ENCODE measurements at regions not wholly inside any gene's neighbourhood (a gene's known extent, or its start where the extent isn't known, plus 50 kb on each side); places are given as distances from the start of the nearest gene placed in this dataset.

- H3K23ac ChIP-seq (ENCODE audit: insufficient read length): no peak overlapping the region
- H2AFZ ChIP-seq (ENCODE audit: low read length): no peak overlapping the region
- no peaks in the 10 kb centered on the region for H3K79me1 ChIP-seq (ENCODE audit: low read depth, low read length)
- H3K9ac ChIP-seq (replicated peaks in 1 of 4; ENCODE audit: extremely low read depth in 1 of 4, low read depth in 3 of 4, low read length in 3 of 4): no peak overlapping the region
- H3K18ac ChIP-seq (ENCODE audit: extremely low read depth, low read length): no peak overlapping the region
- H3K79me2 ChIP-seq (ENCODE audit: control insufficient read depth in 1 of 2, insufficient read depth in 2 of 2, low read length in 2 of 2): no peaks in the 10 kb centered on the region
- H2BK120ac ChIP-seq (replicated peaks; ENCODE audit: low read depth, low read length): no peak overlapping the region
- no peak overlapping the region for H3K27ac ChIP-seq (ENCODE audit: low read depth, low read length)
- 87% methylated on average over 19 of the region's 19 CpGs; no CpG with 5 or more reads in 1 of the 2 experiments for WGBS, 2 experiments (ENCODE audit: extremely low coverage in 1 of 2, insufficient coverage in 1 of 2, insufficient read length in 1 of 2, insufficient replicate concordance in 2 of 2, low coverage in 1 of 2, low lambda C conversion rate in 2 of 2, missing lambda C conversion rate in 1 of 2)
- H2BK5ac ChIP-seq (ENCODE audit: low read depth, low read length): no peak overlapping the region
- H3K4me2 ChIP-seq (ENCODE audit: insufficient read depth in 1 of 2, low read depth in 2 of 2, low read length in 2 of 2): no peak overlapping the region
- FAIRE-seq (no peak), DNase-seq (ENCODE audit: low read depth in 1 of 2, low spot score in 2 of 2) (no peak)
- CTCF ChIA-PET (ENCODE audit: partially characterized antibody): interaction anchor here (1.2 kb wide), 1 partner anchor 37 kb away, joined by 3 read pairs; no protein-coding TSS in a partner anchor
- no peak overlapping the region for H2BK20ac ChIP-seq (ENCODE audit: low read length)
- H3K27me3 ChIP-seq (replicated peaks in 1 of 4; ENCODE audit: control insufficient read depth in 3 of 4, extremely low read depth in 1 of 4, insufficient read depth in 3 of 4, low read length in 3 of 4): no peaks in the 10 kb centered on the region
- no peak overlapping the region for H3K14ac ChIP-seq (ENCODE audit: insufficient read length)
- POLR2A ChIA-PET (ENCODE audit: partially characterized antibody): interaction anchor here (1.7 kb wide), 1 partner anchor 143 kb away, joined by 3 read pairs; no protein-coding TSS in a partner anchor
- H2BK15ac ChIP-seq (ENCODE audit: low read length): no peak overlapping the region
- H4K5ac ChIP-seq (ENCODE audit: insufficient read length, low read depth, low read length): no peak overlapping the region
- no peaks in the 10 kb centered on the region for H3K23me2 ChIP-seq (ENCODE audit: low read depth, low read length)
- H3K4ac ChIP-seq (replicated peaks; ENCODE audit: insufficient read length, low read depth, low read length): no peak overlapping the region
- no peak overlapping the region for H2BK12ac ChIP-seq (ENCODE audit: low read depth, low read length)
- no peaks in the 10 kb centered on the region for H3K4me1 ChIP-seq (replicated peaks in 1 of 4; ENCODE audit: control insufficient read depth in 3 of 4, insufficient read depth in 4 of 4, low read length in 3 of 4)
- H3K9me3 ChIP-seq (ENCODE audit: insufficient read depth in 2 of 2, low read depth in 1 of 2, low read length in 1 of 2): no peaks in the 10 kb centered on the region
- no peak overlapping the region for H4K91ac ChIP-seq (replicated peaks; ENCODE audit: insufficient read length, low read length)
- H3K56ac ChIP-seq (replicated peaks; ENCODE audit: insufficient read length, low read depth, low read length): no peak overlapping the region
- peak overlapping the region; percentile 72; the same call in 1 of the 2 replicates for H4K8ac ChIP-seq (ENCODE audit: extremely low read depth, insufficient read depth, low read length)
- no peaks in the 10 kb centered on the region for H4K20me1 ChIP-seq (replicated peaks in 1 of 2; ENCODE audit: control insufficient read depth in 1 of 2, insufficient read depth in 2 of 2, low read length in 2 of 2)
- no peak overlapping the region for H3K4me3 ChIP-seq (ENCODE audit: extremely low read depth in 1 of 4, insufficient read depth in 2 of 4, low read depth in 3 of 4, low read length in 4 of 4)
- no peaks in the 10 kb centered on the region for H3K36me3 ChIP-seq (ENCODE audit: control insufficient read depth in 2 of 4, insufficient read depth in 4 of 4, low read length in 3 of 4)
- H2AK5ac ChIP-seq (ENCODE audit: low read depth, low read length): no peak overlapping the region
- TF ChIP-seq JUND (IDR thresholded peaks at IDR 0.05; ENCODE audit: low read length) (no peak), EGR1 (IDR thresholded peaks at IDR 0.05; ENCODE audit: borderline replicate concordance, low read depth, low read length) (no peak), POLR2AphosphoS5 (IDR thresholded peaks at IDR 0.05; ENCODE audit: low read depth, low read length) (no peak), JUN (IDR thresholded peaks at IDR 0.05; ENCODE audit: low read depth, low read length) (no peak), CTCF (IDR thresholded peaks at IDR 0.05; ENCODE audit: control extremely low read depth in 1 of 3, insufficient read depth in 1 of 3, low read depth in 1 of 3, low read length in 3 of 3) (no peak), CTBP2 (IDR thresholded peaks at IDR 0.05; ENCODE audit: borderline replicate concordance, insufficient read depth, insufficient read length, low read length) (no peak), POU5F1 (IDR thresholded peaks at IDR 0.05; ENCODE audit: low read depth, low read length) (no peak), TAF7 (optimal IDR thresholded peaks at IDR 0.05; ENCODE audit: borderline replicate concordance, low read depth, low read length) (no peak), ASH2L (IDR thresholded peaks at IDR 0.05; ENCODE audit: low read length) (no peak), NRF1 (IDR thresholded peaks at IDR 0.05; ENCODE audit: low read depth, low read length) (no peak), BRCA1 (IDR thresholded peaks at IDR 0.05; ENCODE audit: low read depth, low read length) (no peak), NANOG (IDR thresholded peaks at IDR 0.05; ENCODE audit: insufficient read depth, low read depth, low read length, poor library complexity, severe bottlenecking) (no peak)
Observed at GRCh38 chr5:12805165-12805698, 901.0 kb upstream of the CTNND2 start.

All from H1 (cell line).